PFSK-1 (cell line): ENCODE measurements at regions not wholly inside any gene's neighbourhood (a gene's known extent, or its start where the extent isn't known, plus 50 kb on each side); places are given as distances from the start of the nearest gene placed in this dataset.

Source experiments
- POLR2AphosphoS5 ChIP-seq: IDR thresholded peaks from 2 replicates; pipeline ENCODE4 v1.6.1; 2012; ENCODE audit warnings: low read depth, mild to moderate bottlenecking, control low read depth, low read length, moderate library complexity
- SIN3A ChIP-seq: IDR thresholded peaks from 2 replicates; pipeline ENCODE4 v1.6.1; 2012; ENCODE audit warnings: mild to moderate bottlenecking, low read length, moderate library complexity, borderline replicate concordance; ENCODE audit not compliant: insufficient read depth
- TAF1 ChIP-seq: IDR thresholded peaks from 2 replicates; pipeline ENCODE4 v1.6.1; 2012; ENCODE audit warnings: low read length, control low read depth, borderline replicate concordance; ENCODE audit not compliant: insufficient read depth

GRCh38 chr1:110783292-110783918 lies 89.5 kb upstream of the CD53 start:
- TF ChIP-seq POLR2AphosphoS5 (no peak), SIN3A (no peak), TAF1 (no peak)
